Thyroid gland (tissue), 4 donors: ENCODE measurements at regions not wholly inside any gene's neighbourhood (a gene's known extent, or its start where the extent isn't known, plus 50 kb on each side); places are given as distances from the start of the nearest gene placed in this dataset.

Source experiments
- DNase-seq, 2 donors: peaks; one replicate each; pipeline ENCODE4 v3.0.0-alpha.2; 2019
- H3K27ac ChIP-seq, 3 donors: fragments of 200-600 bp; sonication (generic); 1 replicate in 2 of 3; 2 replicates in 1 of 3; pipeline ENCODE4 v1.5.1; 2016 to 2019; ENCODE audit warnings: mild to moderate bottlenecking in 1 of 3, moderate library complexity in 1 of 3
- H3K27me3 ChIP-seq: fragments of 200-600 bp; sonication (generic); one replicate; pipeline ENCODE4 v1.5.1; 2019
- H3K36me3 ChIP-seq, 2 donors: fragments of 200-600 bp; sonication (generic); one replicate each; pipeline ENCODE4 v1.5.1; 2016 to 2019
- H3K4me1 ChIP-seq, 2 donors: fragments of 200-600 bp; sonication (generic); one replicate each; pipeline ENCODE4 v1.5.1; 2017 to 2019
- H3K4me3 ChIP-seq, 3 donors: fragments of 200-600 bp; sonication (generic); replicated peaks in 1 of 3; 1 replicate in 2 of 3; 2 replicates in 1 of 3; pipeline ENCODE4 v1.5.1; 2016; ENCODE audit warnings: mild to moderate bottlenecking in 1 of 3
- H3K9me3 ChIP-seq: fragments of 200-600 bp; sonication (generic); one replicate; pipeline ENCODE4 v1.5.1; 2017
- CTCF ChIP-seq, 6 experiments: fragments of 200-600 bp in 3 of 6; fragments of 450-650 bp in 3 of 6; sonication (generic) in 3 of 6; IDR thresholded peaks; one replicate each; pipeline ENCODE4 v1.5.1; 2016 to 2019; ENCODE audit warnings: antibody characterized with exemption in 6 of 6, mild to moderate bottlenecking in 2 of 6, inconsistent platforms in 1 of 6, moderate library complexity in 1 of 6
- POLR2A ChIP-seq, 2 donors: fragments of 450-650 bp; IDR thresholded peaks; one replicate each; pipeline ENCODE4 v1.6.1; 2017; ENCODE audit warnings: antibody characterized with exemption in 2 of 2, mild to moderate bottlenecking in 2 of 2, moderate library complexity in 1 of 2
- WGBS, 2 donors: methylation state at CpG; one replicate each; pipeline ENCODE4 v1.1.5; 2017; 5-methylcytosine and 5-hydroxymethylcytosine counted together
- intact Hi-C: fragments of 100-400 bp; cut with DNase I; formaldehyde crosslinking; loops from one replicate; pipeline ENCODE4 v1.15.1; 2023

DNA sequence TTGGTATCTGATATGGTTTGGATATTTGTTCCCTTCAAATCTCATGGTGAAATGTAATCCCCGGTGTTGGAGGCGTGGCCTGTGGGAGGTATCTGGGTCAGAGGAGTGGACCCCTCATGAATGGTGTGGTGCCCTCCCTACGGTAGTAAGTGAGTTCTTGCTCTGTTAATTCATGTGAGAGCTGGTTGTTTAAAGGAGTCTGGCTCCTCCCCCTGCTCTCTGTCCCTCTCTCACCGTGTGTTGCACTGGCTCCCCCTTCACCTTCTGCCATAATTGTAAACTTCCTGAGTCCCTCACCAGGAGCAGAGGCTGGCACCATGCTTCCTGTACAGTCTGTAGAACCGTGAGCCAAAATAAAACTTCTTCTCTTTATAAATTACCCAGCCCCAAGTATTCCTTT is 246.9 kb upstream of the AGTR1 start:
- no peaks in the 10 kb centered on the region for H3K36me3 ChIP-seq
- no peaks in the 10 kb centered on the region for H3K9me3 ChIP-seq
- intact Hi-C loops: no loop called here
- H3K4me1 ChIP-seq: no peaks in the 10 kb centered on the region
- no peak overlapping the region for H3K27ac ChIP-seq
- no peak for DNase-seq
- no peaks in the 10 kb centered on the region for H3K27me3 ChIP-seq
- H3K4me3 ChIP-seq: no peak overlapping the region
- 53 to 58% methylated on average over 5 of the region's 5 CpGs for WGBS, 2 donors
- TF ChIP-seq CTCF (IDR thresholded peaks at IDR 0.05) (no peak), POLR2A (IDR thresholded peaks at IDR 0.05) (no peak)

GRCh38 chr3:148451969-148452368 is 245.7 kb upstream of the AGTR1 start:
- Histone ChIP-seq H3K27me3 (no peaks in the 10 kb centered on the region), H3K27ac (no peak overlapping the region), H3K4me1 (no peaks in the 10 kb centered on the region), H3K4me3 (no peak overlapping the region), H3K36me3 (no peaks in the 10 kb centered on the region), H3K9me3 (no peaks in the 10 kb centered on the region)
- no peak for DNase-seq
- no peak for TF ChIP-seq POLR2A (IDR thresholded peaks at IDR 0.05)
- no peak for TF ChIP-seq CTCF (IDR thresholded peaks at IDR 0.05)
- intact Hi-C loops: no loop called here

DNA sequence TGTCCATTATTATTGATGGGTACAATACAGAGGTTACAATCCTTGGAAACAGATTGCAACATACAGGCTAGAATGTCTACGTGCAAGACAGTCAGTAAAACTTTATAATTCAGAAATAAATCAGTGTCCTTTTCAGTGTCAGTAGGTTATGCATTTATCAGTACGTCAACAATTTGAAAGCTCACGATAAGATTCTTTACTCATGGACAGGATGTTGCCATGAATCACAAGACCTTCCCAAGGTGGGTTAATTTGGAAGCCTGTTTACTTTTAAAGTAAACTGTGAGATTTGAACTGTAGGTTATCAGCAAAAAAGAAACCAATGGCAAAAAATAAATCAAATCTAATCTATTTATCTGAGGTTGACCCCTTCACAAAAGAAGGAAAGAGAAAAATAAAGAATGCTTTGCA is 243.9 kb upstream of the AGTR1 start:
- no peaks in the 10 kb centered on the region for H3K9me3 ChIP-seq
- H3K36me3 ChIP-seq: no peaks in the 10 kb centered on the region
- H3K4me3 ChIP-seq: no peak overlapping the region
- 79 to 89% methylated on average over 3 of the region's 3 CpGs for WGBS, 2 donors
- DNase-seq: no peak
- H3K27me3 ChIP-seq: no peaks in the 10 kb centered on the region
- H3K4me1 ChIP-seq: no peaks in the 10 kb centered on the region
- H3K27ac ChIP-seq: no peak overlapping the region
- no peak for TF ChIP-seq CTCF (IDR thresholded peaks at IDR 0.05)
- no peak for TF ChIP-seq POLR2A (IDR thresholded peaks at IDR 0.05)
- intact Hi-C loops: no loop called here

GRCh38 chr3:148455098-148455497 is 242.6 kb upstream of the AGTR1 start:
- H3K36me3 ChIP-seq: no peaks in the 10 kb centered on the region
- H3K27ac ChIP-seq: no peak overlapping the region
- no peak for TF ChIP-seq POLR2A (IDR thresholded peaks at IDR 0.05)
- no peak for TF ChIP-seq CTCF (IDR thresholded peaks at IDR 0.05)
- H3K4me3 ChIP-seq: no peak overlapping the region
- no peak for DNase-seq
- intact Hi-C loops: no loop called here
- no peaks in the 10 kb centered on the region for H3K4me1 ChIP-seq
- 79 to 83% methylated on average over 4 of the region's 4 CpGs for WGBS, 2 donors
- no peaks in the 10 kb centered on the region for H3K9me3 ChIP-seq
- no peaks in the 10 kb centered on the region for H3K27me3 ChIP-seq

DNA sequence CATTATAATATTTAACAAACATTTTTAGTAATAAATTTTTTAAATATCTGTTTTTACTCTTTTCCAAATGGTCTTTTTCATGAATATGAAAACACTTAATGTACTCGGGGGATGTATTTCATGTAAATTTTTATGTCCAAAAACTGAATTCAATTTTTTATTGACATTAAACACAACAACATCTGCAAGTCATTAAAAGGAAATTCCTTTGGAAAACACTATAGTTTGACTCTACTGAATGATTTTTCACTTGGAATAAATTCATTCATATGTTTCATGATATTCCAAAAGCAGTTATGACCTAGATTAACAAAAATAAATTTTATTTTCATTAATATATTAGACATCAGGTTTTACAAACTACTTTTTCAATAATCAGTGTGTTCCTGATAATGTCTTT is 239.8 kb upstream of the AGTR1 start:
- H3K27ac ChIP-seq: no peak overlapping the region
- H3K36me3 ChIP-seq: no peaks in the 10 kb centered on the region
- no peaks in the 10 kb centered on the region for H3K4me1 ChIP-seq
- TF ChIP-seq CTCF (IDR thresholded peaks at IDR 0.05): no peak
- no peak for TF ChIP-seq POLR2A (IDR thresholded peaks at IDR 0.05)
- intact Hi-C loops: no loop called here
- DNase-seq: no peak
- H3K27me3 ChIP-seq: no peaks in the 10 kb centered on the region
- 72 to 77% methylated on average over 1 of the region's 1 CpG for WGBS, 2 donors
- no peaks in the 10 kb centered on the region for H3K9me3 ChIP-seq
- no peak overlapping the region for H3K4me3 ChIP-seq
